NOMO-1 treated with dmso at 0.1 percent for 144 hours (cell line): ENCODE measurements at regions not wholly inside any gene's neighbourhood (a gene's known extent, or its start where the extent isn't known, plus 50 kb on each side); places are given as distances from the start of the nearest gene placed in this dataset.

Source experiments
- DNase-seq: peaks from one replicate; lab custom pipeline; 2025; ENCODE audit not compliant: unreplicated experiment; lab: John Stamatoyannopoulos, UW

DNA sequence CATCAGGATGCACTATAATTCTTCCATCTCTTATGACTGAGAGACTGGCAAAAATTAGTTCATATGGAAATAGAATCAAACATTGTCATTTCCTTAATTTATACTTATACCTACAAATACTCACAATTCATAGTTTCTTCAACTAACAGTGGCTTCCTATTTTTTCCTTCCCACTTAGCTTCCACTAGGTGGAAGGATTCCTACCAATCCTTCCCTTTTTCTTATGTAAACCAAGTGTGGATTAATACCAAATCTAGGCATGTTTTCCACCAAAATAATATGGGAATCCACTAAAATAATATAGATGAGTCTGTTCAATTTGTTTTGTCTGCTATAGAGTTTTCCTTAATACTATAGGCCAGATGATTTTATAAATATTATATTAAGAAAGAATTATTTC, 1537.1 kb downstream of the PLA2G4A start:
- DNase-seq = no peak

- no peak for DNase-seq
These were observed 1538.9 kb downstream of the PLA2G4A start for GRCh38 chr1:188367661-188368060.

- DNase-seq = no peak
These were observed 1542.6 kb downstream of the PLA2G4A start for GRCh38 chr1:188371295-188371806.

- no peak for DNase-seq
These were observed 1544.1 kb downstream of the PLA2G4A start for GRCh38 chr1:188372821-188373220.

DNA sequence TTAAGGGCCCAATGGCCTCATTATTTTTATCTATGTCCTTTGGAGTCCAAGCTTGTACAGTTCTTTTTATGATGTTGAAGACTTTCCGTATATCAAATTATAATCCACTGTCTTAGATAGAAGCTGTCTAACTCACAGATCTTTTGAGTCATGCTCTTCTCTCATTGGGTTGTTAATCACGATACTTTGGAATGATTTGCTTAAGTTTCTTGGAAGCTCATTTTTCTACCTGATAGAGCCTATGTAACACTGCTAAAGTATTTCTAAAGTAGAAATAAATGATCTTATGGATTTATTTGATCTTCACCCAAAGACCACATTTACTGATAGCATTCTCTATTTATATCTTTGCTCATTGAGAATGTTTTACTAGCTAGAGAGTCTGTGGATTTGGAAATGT, 1554.1 kb downstream of the PLA2G4A start:
- no peak for DNase-seq

GRCh38 chr1:188386161-188386560, 1557.4 kb downstream of the PLA2G4A start:
- no peak for DNase-seq

DNA sequence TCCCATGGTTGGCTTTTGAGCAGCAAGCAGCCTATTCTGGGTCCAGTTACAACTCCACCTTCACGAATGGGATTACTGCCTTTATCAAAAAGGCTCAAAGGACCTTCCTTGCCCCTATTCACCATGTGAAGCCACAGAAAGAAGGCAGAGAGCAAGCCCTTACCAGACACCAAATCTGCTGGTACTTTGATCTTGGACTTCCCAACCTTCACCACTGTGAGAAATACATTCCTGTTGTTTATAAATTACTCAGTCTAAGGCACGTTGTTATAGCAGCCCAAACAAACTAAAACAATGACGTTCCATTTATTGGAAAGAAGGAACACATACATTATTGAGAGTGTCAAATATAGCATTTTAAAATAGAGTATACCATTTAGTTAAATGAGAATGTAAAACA, 1557.9 kb downstream of the PLA2G4A start:
- no peak for DNase-seq

- no peak for DNase-seq
These were observed 1565.9 kb downstream of the PLA2G4A start for GRCh38 chr1:188394677-188395076.

DNA sequence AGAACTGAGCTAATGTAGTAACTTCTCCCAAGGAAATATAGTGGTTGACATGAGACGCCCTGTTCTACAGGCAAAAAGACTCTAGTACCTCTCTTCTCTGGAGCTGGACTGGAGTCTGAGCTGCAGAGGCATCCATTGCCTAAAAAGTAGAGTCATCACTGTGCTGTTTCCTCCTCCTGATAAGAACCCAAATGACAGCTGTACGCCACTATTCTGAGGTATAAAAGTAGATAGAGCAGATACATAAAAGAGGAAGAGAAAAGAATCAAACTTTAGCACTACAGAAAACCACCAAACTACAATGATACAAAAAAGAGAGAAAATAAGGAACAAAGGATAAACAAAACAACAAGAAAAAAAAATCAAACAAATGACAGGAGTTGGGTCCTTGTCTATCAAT, 1568.8 kb downstream of the PLA2G4A start:
- DNase-seq = no peak

DNA sequence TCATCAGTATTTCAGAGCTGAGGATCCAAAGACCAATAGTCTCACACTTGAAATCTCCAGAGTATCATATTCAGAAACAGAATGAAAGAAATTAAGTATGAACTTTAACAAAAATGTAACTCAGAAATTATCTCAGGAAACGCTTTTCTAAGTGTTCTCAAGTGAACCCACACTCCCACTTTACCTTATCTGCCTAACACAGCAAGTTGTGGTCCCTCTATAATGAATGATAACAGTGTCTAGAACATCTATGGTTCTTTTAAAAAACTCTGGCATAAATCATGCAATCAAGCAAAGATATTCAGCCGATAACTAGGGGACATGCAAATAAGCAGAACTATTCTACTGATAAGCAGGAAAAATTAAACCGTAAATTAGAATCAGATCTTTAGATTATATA, 1574.2 kb downstream of the PLA2G4A start:
- no peak for DNase-seq

DNA sequence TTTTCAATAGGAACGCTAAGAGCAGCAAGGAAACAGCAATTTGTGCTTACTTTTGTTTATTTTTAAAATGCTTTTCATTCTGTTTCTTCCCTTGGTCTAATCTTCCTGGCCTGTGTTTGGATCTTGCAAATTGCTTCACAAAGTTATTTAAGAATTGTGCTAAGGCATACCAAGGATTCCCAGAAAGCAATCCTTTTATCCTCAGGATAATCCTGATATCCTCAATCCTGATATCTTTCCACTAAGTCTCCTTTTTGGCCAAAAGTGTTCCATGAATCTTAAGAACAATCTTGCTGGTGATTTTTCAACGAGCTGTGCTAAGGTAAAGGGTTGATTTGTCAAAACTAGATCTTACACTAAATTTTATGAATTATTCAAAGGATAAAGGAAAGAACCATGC, 1577.9 kb downstream of the PLA2G4A start:
- DNase-seq = no peak

GRCh38 chr1:188420177-188420576, 1591.4 kb downstream of the PLA2G4A start:
- DNase-seq = no peak

DNA sequence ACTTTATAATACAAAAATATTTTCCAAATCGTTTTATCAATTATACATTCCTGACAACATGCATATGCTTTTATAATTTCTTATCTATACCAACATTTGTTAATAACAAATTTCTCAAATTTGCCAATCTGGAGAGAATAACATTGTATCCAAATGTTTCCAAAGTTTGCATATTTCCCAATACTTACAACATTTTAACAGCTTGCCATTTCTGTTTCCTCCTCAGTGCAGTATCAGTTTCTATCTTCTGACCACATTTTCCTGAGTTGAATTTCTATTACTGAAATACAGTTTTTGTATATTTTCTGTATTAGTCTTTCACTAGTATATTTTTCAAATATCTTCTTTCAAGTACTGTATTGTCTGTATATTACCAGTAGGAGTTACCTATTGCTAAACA, 1594.3 kb downstream of the PLA2G4A start:
- DNase-seq = peak; percentile 10

GRCh38 chr1:188424176-188424575, 1595.4 kb downstream of the PLA2G4A start:
- no peak for DNase-seq

GRCh38 chr1:188425687-188426086, 1596.9 kb downstream of the PLA2G4A start:
- no peak for DNase-seq

DNA sequence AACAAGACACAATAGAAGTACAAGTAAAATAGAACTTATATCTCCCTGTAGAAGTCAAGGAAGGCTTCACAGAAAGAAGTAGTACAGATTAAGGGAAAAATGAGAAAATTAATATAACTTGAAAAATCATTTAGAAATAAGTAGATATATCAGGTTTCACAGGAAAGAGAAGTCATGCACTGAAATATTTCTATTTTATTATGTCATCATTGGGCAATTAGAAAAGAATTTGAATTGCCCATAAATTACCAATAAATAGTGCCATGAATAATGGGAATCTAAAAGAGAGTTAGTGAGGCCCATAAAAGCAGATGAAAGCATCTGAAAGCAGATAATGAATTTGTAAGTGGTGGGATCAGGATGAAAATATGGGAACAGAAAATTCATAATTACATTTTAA, 1597.8 kb downstream of the PLA2G4A start:
- DNase-seq = no peak

DNA sequence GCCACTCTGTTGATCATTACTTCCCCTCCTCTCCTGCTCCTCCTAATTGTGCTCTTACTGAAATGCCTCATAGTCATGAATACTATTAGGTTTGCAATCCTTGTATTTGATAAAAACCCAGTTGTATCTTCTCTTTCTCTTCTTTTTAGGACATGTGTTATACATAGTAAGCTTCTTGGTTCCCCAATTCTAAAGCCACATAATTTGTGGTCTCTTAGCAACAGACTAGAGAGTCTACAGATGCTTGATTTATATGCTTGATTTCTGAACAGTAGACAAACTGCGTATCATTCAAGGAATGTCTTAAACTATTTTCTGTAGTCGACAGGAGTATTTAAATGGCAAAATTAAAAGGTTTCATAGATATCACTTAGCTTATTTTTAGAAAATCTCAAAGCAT, 1598.9 kb downstream of the PLA2G4A start:
- no peak for DNase-seq

DNA sequence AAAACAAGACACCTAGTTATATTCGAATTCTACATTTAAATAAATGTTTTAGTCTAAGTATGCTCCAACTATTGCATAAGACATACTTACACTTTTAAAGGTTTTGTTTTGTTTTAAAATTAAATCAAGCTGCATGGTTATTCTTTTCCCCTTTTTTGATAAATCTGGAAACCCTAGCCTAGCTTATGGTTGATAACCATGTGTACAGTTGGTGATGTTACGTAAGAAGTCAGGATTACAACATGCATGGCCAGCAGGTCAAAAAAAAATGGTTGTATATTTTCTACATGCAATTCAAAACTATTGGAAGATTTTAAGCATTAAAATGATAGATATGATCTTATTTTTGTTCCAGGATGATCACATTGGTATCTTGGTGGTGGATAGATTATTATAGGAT, 1600.6 kb downstream of the PLA2G4A start:
- no peak for DNase-seq

DNA sequence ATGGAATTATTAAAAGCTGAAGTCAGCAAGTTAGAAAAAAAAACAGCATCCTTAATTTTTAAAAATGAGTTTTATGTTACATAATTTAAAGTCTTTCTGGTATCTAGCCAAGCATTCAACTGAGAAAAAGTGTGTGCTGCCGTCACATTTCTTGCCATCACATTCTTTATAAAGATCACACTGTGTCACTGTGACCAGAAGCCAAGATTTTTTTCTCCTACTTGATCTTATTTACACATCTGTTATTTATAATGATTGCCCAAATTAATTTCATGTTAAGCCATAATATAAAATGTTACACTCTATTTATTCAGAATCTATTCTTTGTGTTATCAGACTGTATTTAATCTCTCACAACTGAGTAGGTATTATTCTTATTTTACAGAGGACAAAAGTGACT, 1603.7 kb downstream of the PLA2G4A start:
- no peak for DNase-seq

DNA sequence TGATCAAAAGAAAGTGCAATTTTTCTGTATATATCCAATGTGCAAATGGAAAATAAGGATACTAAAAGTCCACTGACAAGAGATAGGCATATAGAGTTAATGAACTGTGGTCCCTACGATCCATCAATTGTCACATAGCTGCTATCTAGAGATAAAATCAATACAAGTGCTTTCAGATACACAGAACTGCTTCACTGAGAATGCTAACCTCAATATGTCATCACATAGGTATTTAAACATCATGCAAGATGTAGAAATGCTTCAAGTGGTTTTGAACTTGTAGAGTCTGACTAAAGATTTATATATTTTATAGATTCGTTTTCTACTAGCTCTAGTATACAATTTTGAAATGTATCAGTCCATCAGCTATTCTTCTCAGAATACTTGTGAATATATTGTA, 1604.7 kb downstream of the PLA2G4A start:
- no peak for DNase-seq

- DNase-seq = no peak
These were observed 1615.8 kb downstream of the PLA2G4A start for GRCh38 chr1:188444526-188444925.

DNA sequence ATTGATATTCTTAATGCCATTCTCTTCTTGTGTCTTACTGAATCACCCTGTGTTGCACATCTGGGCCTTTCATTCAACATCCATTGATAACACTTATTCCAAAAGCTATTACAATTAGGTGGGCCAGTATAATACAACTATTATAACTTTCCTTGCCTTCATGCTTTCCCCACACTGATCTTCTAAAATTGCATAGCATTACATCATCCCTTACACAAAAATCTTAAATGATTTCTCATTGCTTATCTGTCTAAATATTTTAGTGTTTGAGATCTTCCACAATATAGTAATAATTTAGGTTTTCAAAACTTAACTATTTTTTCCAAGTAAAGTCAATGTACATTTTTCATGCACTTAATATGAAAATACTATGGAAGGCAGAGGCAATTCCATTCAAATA, 1634.1 kb downstream of the PLA2G4A start:
- DNase-seq = no peak

GRCh38 chr1:188463919-188464318, 1635.2 kb downstream of the PLA2G4A start:
- DNase-seq = no peak

GRCh38 chr1:188466539-188466938, 1637.8 kb downstream of the PLA2G4A start:
- DNase-seq = no peak
